ENCODE measurements at regions not wholly inside any gene's neighbourhood (a gene's known extent, or its start where the extent isn't known, plus 50 kb on each side); places are given as distances from the start of the nearest gene placed in this dataset. TPM values are rescaled to one million over a fixed set of nuclear protein-coding genes. Genes with fewer than 3 reads are reported as not detected.

- BruUV-seq (replicated peaks): no TSS peak
- TF ChIP-seq EZH2phosphoT487 (IDR thresholded peaks at IDR 0.05; ENCODE audit: borderline replicate concordance, low read depth, low read length) (no peak), CTCF (conservative IDR thresholded peaks at IDR 0.05; ENCODE audit: low read length) (no peak)
- Histone ChIP-seq H2AFZ (ENCODE audit: low read length) (no peak overlapping the region), H3K4me3 (ENCODE audit: low read depth, low read length, poor library complexity, severe bottlenecking) (no peak overlapping the region), H3K4me2 (ENCODE audit: low read length) (no peak overlapping the region), H3K36me3 (ENCODE audit: insufficient read depth, low read length) (no peaks in the 10 kb centered on the region), H3K4me1 (ENCODE audit: insufficient read depth, low read length, poor library complexity, severe bottlenecking) (no peaks in the 10 kb centered on the region), H3K9me2 (ENCODE audit: insufficient read depth, low read length) (no peaks in the 10 kb centered on the region), H3K27ac (ENCODE audit: low read depth, low read length, poor library complexity, severe bottlenecking) (no peak overlapping the region), H3K79me2 (ENCODE audit: insufficient read depth, low read depth, low read length) (no peaks in the 10 kb centered on the region), H3K9me3 (ENCODE audit: low read length) (no peaks in the 10 kb centered on the region), H4K20me1 (ENCODE audit: insufficient read depth, low read length) (no peaks in the 10 kb centered on the region)
- DNase-seq (ENCODE audit: low spot score): no peak
- CTCF ChIA-PET (ENCODE audit: unreplicated experiment): no interaction called here
- POLR2A ChIA-PET: interaction anchor here (0.6 kb wide), 1 partner anchor 9 kb away, joined by 3 read pairs; no protein-coding TSS in a partner anchor
- intact Hi-C loops (cut with micrococcal nuclease; ENCODE audit: unreplicated experiment): no loop called here
Measured at GRCh38 chr3:154071146-154071545, 50.0 kb upstream of the ARHGEF26 start.

Small RNAs in the stretch of these regions (small RNA-seq; reads per million reads assigned to genes)
- gene RF00019: not detected
- 0.42 reads per million for gene RF00096
- gene RNU6-901P: not detected
